Panc1 (cell line): ENCODE measurements at regions not wholly inside any gene's neighbourhood (a gene's known extent, or its start where the extent isn't known, plus 50 kb on each side); places are given as distances from the start of the nearest gene placed in this dataset.

ENCODE experiments used
- ATAC-seq: fragments of 200-7000 bp; cut with Tn5 transposase; 2 replicates; pipeline ENCODE4 v1.9.1; 2020; ENCODE audit warnings: mild to moderate bottlenecking, moderate library complexity
- BruUV-seq: library from RNA; stranded (reverse); fragments of 400-500 nt; replicated peaks from 2 replicates; lab custom pipeline; 2021; lab: Mats Ljungman, UMichigan
- CTCF ChIA-PET: fragments of 300-600 bp; sonication (Branson Sonifier 250); formaldehyde crosslinking; loops from one replicate; lab custom pipeline; 2022; ENCODE audit warnings: antibody characterized with exemption; lab: Charles Lee
- POLR2A ChIA-PET: fragments of 300-600 bp; sonication (Branson Sonifier 250); formaldehyde crosslinking; loops from one replicate; lab custom pipeline; 2022; ENCODE audit warnings: antibody characterized with exemption; lab: Charles Lee
- DNase-seq: peaks from one replicate; pipeline ENCODE4 v3.0.0-alpha.2; 2010; ENCODE audit warnings: low read depth, low spot score
- H3K27ac ChIP-seq: 2 replicates; pipeline ENCODE4 v1.5.1; 2011; ENCODE audit warnings: mild to moderate bottlenecking, low read length, inconsistent platforms
- H3K27me3 ChIP-seq: fragments of 200-500 bp; sonication (Bioruptor generic); 2 replicates; pipeline ENCODE4 v1.6.0; 2014; ENCODE audit warnings: low read length, inconsistent platforms; ENCODE audit not compliant: control insufficient read depth, insufficient read depth
- H3K36me3 ChIP-seq: fragments of 200-500 bp; sonication (Bioruptor generic); 2 replicates; pipeline ENCODE4 v1.5.1; 2014; ENCODE audit warnings: inconsistent platforms, mild to moderate bottlenecking, low read length, moderate library complexity; ENCODE audit not compliant: control insufficient read depth, insufficient read depth
- H3K4me1 ChIP-seq: 2 replicates; pipeline ENCODE4 v1.5.1; 2011; ENCODE audit warnings: inconsistent platforms, mild to moderate bottlenecking, low read length, moderate library complexity; ENCODE audit not compliant: control insufficient read depth, insufficient read depth
- H3K4me3 ChIP-seq, 2 experiments: 2 replicates each; pipeline ENCODE4 v1.5.1; 2011 to 2012; ENCODE audit warnings: low read depth in 2 of 2, low read length in 2 of 2, mild to moderate bottlenecking in 2 of 2, inconsistent platforms in 1 of 2, moderate library complexity in 1 of 2
- H3K9me3 ChIP-seq: fragments of 200-500 bp; sonication (Bioruptor generic); 2 replicates; pipeline ENCODE4 v1.5.1; 2014; ENCODE audit warnings: low read depth, mild to moderate bottlenecking, inconsistent platforms, low read length, moderate library complexity; ENCODE audit not compliant: control insufficient read depth, insufficient read depth
- CTCF ChIP-seq: fragments of 450-650 bp; IDR thresholded peaks from 2 replicates; pipeline ENCODE4 v1.5.1; 2017; ENCODE audit warnings: mild to moderate bottlenecking
- POLR2AphosphoS5 ChIP-seq: IDR thresholded peaks from 2 replicates; pipeline ENCODE4 v1.6.1; 2012; ENCODE audit warnings: mild to moderate bottlenecking, low read depth, low read length, moderate library complexity
- REST ChIP-seq, 2 experiments: IDR thresholded peaks; 2 replicates each; pipeline ENCODE4 v1.6.1; 2011 to 2012; ENCODE audit warnings: low read depth in 2 of 2, control low read depth in 1 of 2, low read length in 1 of 2, mild to moderate bottlenecking in 1 of 2, moderate library complexity in 1 of 2; ENCODE audit not compliant: insufficient read depth in 1 of 2
- SIN3A ChIP-seq: IDR thresholded peaks from 2 replicates; pipeline ENCODE4 v1.6.1; 2012; ENCODE audit warnings: low read depth, mild to moderate bottlenecking, low read length, moderate library complexity, borderline replicate concordance; ENCODE audit not compliant: insufficient read depth
- TCF7L2 ChIP-seq: IDR thresholded peaks from 2 replicates; pipeline ENCODE4 v1.6.1; 2011; ENCODE audit warnings: mild to moderate bottlenecking, low read depth, low read length, inconsistent platforms
- in situ Hi-C: cut with HindIII; loops from 2 replicates; pipeline ENCODE4 v1.10.0; 2016; ENCODE audit warnings: low sequenced_read_pairs, low pct_unique_long_range_greater_than_20kb
- intact Hi-C: fragments of 100-400 bp; cut with micrococcal nuclease; formaldehyde crosslinking; loops from one replicate; pipeline ENCODE4 v1.10.0; 2022; ENCODE audit not compliant: unreplicated experiment

GRCh38 chr11:4190519-4190918 is 95.9 kb downstream of the RRM1 start:
- no peak for ATAC-seq
- H3K4me1 ChIP-seq: no peaks in the 10 kb centered on the region
- POLR2A ChIA-PET: no interaction called here
- no peak overlapping the region for H3K4me3 ChIP-seq
- TF ChIP-seq CTCF: no peak
- no peak for TF ChIP-seq TCF7L2
- TF ChIP-seq POLR2AphosphoS5: no peak
- no peak for TF ChIP-seq SIN3A
- TF ChIP-seq REST (IDR thresholded peaks at IDR 0.05; ENCODE audit: insufficient read depth in 1 of 2, low read depth in 2 of 2, low read length in 1 of 2): no peak
- in situ Hi-C loops (no loop called here), intact Hi-C loops (no loop called here)
- CTCF ChIA-PET: no interaction called here
- no TSS peak for BruUV-seq
- peaks cover 11% of the 10 kb centered on the region for H3K27me3 ChIP-seq
- H3K9me3 ChIP-seq: no peaks in the 10 kb centered on the region
- no peak for DNase-seq
- no peak overlapping the region for H3K27ac ChIP-seq
- H3K36me3 ChIP-seq: no peaks in the 10 kb centered on the region

GRCh38 chr11:4190098-4190497 is 95.5 kb downstream of the RRM1 start:
- H3K9me3 ChIP-seq: no peaks in the 10 kb centered on the region
- ATAC-seq (no peak), DNase-seq (no peak)
- BruUV-seq: no TSS peak
- no peaks in the 10 kb centered on the region for H3K36me3 ChIP-seq
- H3K27me3 ChIP-seq: peaks cover 11% of the 10 kb centered on the region
- no peak overlapping the region for H3K4me3 ChIP-seq
- in situ Hi-C loops (no loop called here), intact Hi-C loops (no loop called here)
- H3K4me1 ChIP-seq: no peaks in the 10 kb centered on the region
- ChIA-PET POLR2A (no interaction called here), CTCF (interaction anchor here (0.6 kb wide), 1 partner anchor 62 kb away, joined by 3 read pairs; no protein-coding TSS in a partner anchor)
- H3K27ac ChIP-seq: no peak overlapping the region
- TF ChIP-seq REST (IDR thresholded peaks at IDR 0.05; ENCODE audit: insufficient read depth in 1 of 2, low read depth in 2 of 2, low read length in 1 of 2) (no peak), CTCF (no peak), TCF7L2 (no peak), SIN3A (no peak), POLR2AphosphoS5 (no peak)
